GM12872 (cell line): ENCODE measurements at regions not wholly inside any gene's neighbourhood (a gene's known extent, or its start where the extent isn't known, plus 50 kb on each side); places are given as distances from the start of the nearest gene placed in this dataset.

ENCODE experiments used
- TF ChIP-seq, protein P1 (sequence below): IDR thresholded peaks from 3 replicates; pipeline ENCODE4 v1.5.1; 2011; ENCODE audit warnings: low read depth, mild to moderate bottlenecking, low read length, moderate library complexity; ENCODE audit not compliant: insufficient read depth

GRCh38 chr21:39071623-39072214 lies 111.5 kb downstream of the PSMG1 start:
- TF ChIP-seq, protein P1, sequence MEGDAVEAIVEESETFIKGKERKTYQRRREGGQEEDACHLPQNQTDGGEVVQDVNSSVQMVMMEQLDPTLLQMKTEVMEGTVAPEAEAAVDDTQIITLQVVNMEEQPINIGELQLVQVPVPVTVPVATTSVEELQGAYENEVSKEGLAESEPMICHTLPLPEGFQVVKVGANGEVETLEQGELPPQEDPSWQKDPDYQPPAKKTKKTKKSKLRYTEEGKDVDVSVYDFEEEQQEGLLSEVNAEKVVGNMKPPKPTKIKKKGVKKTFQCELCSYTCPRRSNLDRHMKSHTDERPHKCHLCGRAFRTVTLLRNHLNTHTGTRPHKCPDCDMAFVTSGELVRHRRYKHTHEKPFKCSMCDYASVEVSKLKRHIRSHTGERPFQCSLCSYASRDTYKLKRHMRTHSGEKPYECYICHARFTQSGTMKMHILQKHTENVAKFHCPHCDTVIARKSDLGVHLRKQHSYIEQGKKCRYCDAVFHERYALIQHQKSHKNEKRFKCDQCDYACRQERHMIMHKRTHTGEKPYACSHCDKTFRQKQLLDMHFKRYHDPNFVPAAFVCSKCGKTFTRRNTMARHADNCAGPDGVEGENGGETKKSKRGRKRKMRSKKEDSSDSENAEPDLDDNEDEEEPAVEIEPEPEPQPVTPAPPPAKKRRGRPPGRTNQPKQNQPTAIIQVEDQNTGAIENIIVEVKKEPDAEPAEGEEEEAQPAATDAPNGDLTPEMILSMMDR: no peak

DNA sequence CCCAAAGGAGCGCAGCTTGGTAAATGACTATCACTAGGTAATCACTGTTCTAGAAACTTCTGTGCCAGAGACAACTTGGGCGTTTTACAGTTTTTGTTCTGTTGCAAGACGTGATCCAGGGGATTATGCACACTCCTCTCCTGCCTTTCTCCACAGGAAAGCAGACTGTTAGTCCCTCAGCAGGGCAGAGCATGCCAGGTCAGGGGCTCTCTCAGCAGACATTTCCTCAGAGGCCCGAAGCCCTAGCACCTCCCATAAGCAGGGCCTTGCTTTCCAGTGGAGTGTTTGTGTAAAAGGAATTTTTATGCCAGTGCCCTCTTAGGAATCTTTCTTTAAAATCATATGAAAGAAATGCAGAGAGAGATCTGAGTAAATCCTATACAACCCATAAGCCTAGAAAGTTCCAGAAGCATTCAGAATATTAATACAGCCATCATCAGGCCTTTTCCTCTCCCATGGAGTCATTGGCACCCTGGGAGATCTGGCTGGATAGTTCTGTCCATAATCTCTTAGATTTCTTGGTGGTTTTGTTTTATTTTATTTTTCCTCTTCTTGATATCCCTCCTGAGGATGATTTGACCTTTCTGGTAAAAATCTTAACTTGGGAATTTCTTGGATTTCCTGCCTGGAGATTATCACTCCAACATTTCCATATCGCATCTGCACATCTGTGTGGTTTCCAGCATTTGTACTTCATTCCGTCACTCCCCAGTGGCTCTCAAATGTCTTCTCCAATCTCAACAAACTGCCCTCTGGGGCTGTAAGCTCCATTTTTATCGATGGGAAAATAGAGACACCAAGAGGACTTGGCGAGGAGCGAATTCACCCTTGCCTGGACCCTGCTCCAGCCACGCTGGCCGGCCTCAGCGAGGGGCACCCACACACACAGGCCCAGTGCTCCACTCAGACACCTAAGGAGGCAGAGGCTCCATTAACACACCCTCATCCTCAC lies 116.1 kb downstream of the PSMG1 start:
- TF ChIP-seq, protein P1: no peak

DNA sequence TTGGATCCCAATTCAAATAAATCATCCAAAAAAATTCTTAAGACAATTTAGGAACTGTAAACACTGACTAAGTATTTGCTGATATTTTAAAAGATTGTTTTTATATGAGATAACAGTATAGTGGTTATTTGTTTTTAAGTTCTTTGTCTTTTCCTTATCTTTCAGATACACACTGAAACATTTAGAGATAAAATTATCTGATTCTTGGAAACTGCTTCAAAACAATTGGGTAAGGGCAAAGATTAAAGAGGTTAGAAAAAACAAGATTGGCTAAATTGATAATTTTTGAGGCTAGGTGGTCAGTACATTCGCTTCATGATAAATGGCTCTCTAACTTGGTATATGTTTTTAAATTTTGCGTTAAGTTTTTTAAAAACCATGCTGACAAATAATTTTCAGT lies 117.3 kb downstream of the PSMG1 start:
- TF ChIP-seq, protein P1: no peak

- TF ChIP-seq, protein P1: no peak
Measured at GRCh38 chr21:39064325-39065012, 118.8 kb downstream of the PSMG1 start.

GRCh38 chr21:39063517-39063916 lies 119.7 kb downstream of the PSMG1 start:
- TF ChIP-seq, protein P1: no peak

- TF ChIP-seq, protein P1: no peak
Measured at GRCh38 chr21:39062196-39062595, 121.1 kb downstream of the PSMG1 start.

DNA sequence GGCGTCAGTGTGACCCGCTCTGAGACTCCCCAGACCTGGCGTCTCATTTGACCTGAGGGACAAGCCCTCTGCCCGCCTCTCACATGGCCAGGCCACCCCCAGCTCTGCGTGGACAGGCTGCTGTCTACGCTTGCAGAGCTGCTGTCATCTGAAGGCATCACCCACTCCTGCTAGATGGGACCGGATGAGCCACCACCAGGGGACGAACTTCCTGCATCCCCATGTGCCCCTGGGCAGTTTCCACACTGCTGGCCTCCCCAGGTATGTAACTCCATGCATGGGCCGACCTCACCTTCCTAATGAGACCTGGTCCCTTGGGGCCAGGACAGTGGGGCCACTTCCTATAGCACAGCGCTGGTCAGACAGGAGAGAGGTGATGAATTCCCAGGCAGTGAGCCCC lies 121.5 kb downstream of the PSMG1 start:
- TF ChIP-seq, protein P1: no peak
